A549 (cell line): ENCODE measurements at regions not wholly inside any gene's neighbourhood (a gene's known extent, or its start where the extent isn't known, plus 50 kb on each side); places are given as distances from the start of the nearest gene placed in this dataset.

Experiments
- CHD2 ChIP-seq: fragments of 150-350 bp; IDR thresholded peaks from 2 replicates; pipeline ENCODE4 v1.6.1; 2014; ENCODE audit warnings: low read length; ENCODE audit not compliant: partially characterized antibody
- CTCF ChIP-seq: fragments of >200 bp; sonication (Bioruptor Twin); formaldehyde crosslinking; IDR thresholded peaks from 3 replicates; pipeline ENCODE4 v1.5.1; 2016
- JUN ChIP-seq, 2 experiments: fragments of >200 bp; sonication (Bioruptor Twin); formaldehyde crosslinking; IDR thresholded peaks; 2 replicates in 1 of 2; 3 replicates in 1 of 2; pipeline ENCODE4 v1.6.1; 2016 to 2017
- MAX ChIP-seq: IDR thresholded peaks from 2 replicates; pipeline ENCODE4 v1.6.1; 2012
- PBX3 ChIP-seq: IDR thresholded peaks from 2 replicates; pipeline ENCODE4 v1.6.1; 2012
- POLR2A ChIP-seq: IDR thresholded peaks from 2 replicates; pipeline ENCODE4 v1.6.1; 2012; ENCODE audit warnings: mild to moderate bottlenecking, low read length
- RNF2 ChIP-seq: fragments of 200-600 bp; sonication (generic); IDR thresholded peaks from 2 replicates; pipeline ENCODE4 v1.6.1; 2016; ENCODE audit warnings: low read depth, mild to moderate bottlenecking, antibody characterized with exemption, moderate library complexity, borderline replicate concordance
- USF2 ChIP-seq: fragments of 450-650 bp; IDR thresholded peaks from 2 replicates; pipeline ENCODE4 v1.6.1; 2014; ENCODE audit warnings: antibody characterized with exemption

DNA sequence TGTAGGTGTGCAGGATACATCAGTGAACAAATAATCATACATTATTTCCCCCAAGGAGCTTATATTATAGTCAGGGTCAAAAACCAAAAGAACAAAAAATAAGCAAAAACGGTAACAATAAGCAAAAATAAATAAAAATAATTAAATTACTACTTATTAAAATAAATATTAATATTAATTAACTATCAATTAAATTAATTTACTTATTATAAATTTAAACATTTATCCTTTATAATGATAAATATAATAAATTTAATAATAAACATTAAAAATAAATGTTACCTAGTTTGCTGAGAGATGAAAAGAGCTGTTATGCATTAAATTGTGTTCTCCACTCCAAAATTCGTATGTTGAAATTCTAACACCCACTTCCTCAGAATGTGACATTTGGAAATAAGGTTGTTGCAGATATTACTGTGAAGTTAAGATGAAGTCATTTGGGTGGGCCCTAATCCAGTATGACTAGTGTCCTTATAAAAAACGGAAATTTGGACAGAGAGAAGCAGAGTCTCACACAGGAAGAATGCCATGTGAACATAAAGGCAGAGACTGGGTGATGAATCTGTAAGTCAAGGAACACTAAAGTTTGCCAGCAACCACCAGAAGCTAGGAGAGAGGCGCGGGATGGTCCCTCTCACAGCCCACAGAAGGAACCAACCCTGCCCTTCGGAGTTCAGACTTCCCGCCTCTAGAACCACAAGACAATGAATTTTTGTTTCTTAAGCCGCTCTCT, 67.2 kb upstream of the IBSP start:
- no peak for TF ChIP-seq CHD2
- no peak for TF ChIP-seq PBX3
- no peak for TF ChIP-seq POLR2A
- no peak for TF ChIP-seq MAX
- no peak for TF ChIP-seq CTCF
- no peak for TF ChIP-seq RNF2
- no peak for TF ChIP-seq USF2
- TF ChIP-seq JUN (IDR thresholded peaks at IDR 0.05), result no peak
